Sigmoid colon (tissue), 6 donors: ENCODE measurements at regions not wholly inside any gene's neighbourhood (a gene's known extent, or its start where the extent isn't known, plus 50 kb on each side); places are given as distances from the start of the nearest gene placed in this dataset.
A peak's percentile ranks its signal among the peaks of the same experiment; 100 is the strongest.

Source experiments
- DNase-seq: peaks from one replicate; pipeline ENCODE4 v3.0.0-alpha.2; 2019
- H3K27ac ChIP-seq, 4 donors: fragments of 200-600 bp; sonication (generic); one replicate each; pipeline ENCODE4 v1.5.1; 2016 to 2019; ENCODE audit warnings: mild to moderate bottlenecking in 1 of 4
- H3K27me3 ChIP-seq, 3 donors: fragments of 200-600 bp; sonication (generic); one replicate each; pipeline ENCODE4 v1.5.1; 2019; ENCODE audit warnings: mild to moderate bottlenecking in 1 of 3
- H3K36me3 ChIP-seq, 4 donors: fragments of 200-600 bp; sonication (generic); one replicate each; pipeline ENCODE4 v1.5.1; 2016 to 2019
- H3K4me1 ChIP-seq, 4 donors: fragments of 200-600 bp; sonication (generic); one replicate each; pipeline ENCODE4 v1.5.1; 2017 to 2019
- H3K4me3 ChIP-seq, 4 donors: fragments of 200-600 bp; sonication (generic); one replicate each; pipeline ENCODE4 v1.5.1; 2017 to 2019; ENCODE audit warnings: mild to moderate bottlenecking in 2 of 4, moderate library complexity in 1 of 4
- H3K9me3 ChIP-seq, 4 donors: fragments of 200-600 bp in 3 of 4; sonication (generic) in 3 of 4; one replicate each; pipeline versions ENCODE4 v1.5.1 to v1.6.1; 2013 to 2019
- EP300 ChIP-seq, 4 donors: sonication (generic); formaldehyde crosslinking; IDR thresholded peaks; one replicate each; pipeline ENCODE4 v1.6.1; 2017; ENCODE audit warnings: antibody characterized with exemption in 4 of 4
- POLR2A ChIP-seq, 2 donors: fragments of 450-650 bp; IDR thresholded peaks; one replicate each; pipeline ENCODE4 v1.6.1; 2016; ENCODE audit warnings: antibody characterized with exemption in 2 of 2, mild to moderate bottlenecking in 2 of 2, moderate library complexity in 2 of 2
- POLR2AphosphoS5 ChIP-seq, 4 donors: sonication (generic); formaldehyde crosslinking; IDR thresholded peaks; one replicate each; pipeline ENCODE4 v1.6.1; 2017; ENCODE audit warnings: antibody characterized with exemption in 4 of 4
- WGBS, 2 donors: extraction: QIAGEN DNeasy Blood & Tissue Kit; methylation state at CpG; one replicate each; pipeline ENCODE4 v1.1.7; 2013; 5-methylcytosine and 5-hydroxymethylcytosine counted together
- intact Hi-C: fragments of 100-400 bp; cut with DNase I; formaldehyde crosslinking; loops from one replicate; pipeline ENCODE4 v1.15.1; 2023
- TF ChIP-seq, protein P1 (sequence below), 4 experiments: fragments of 450-650 bp in 3 of 4; fragments of 200-600 bp in 1 of 4; IDR thresholded peaks; one replicate each; pipeline ENCODE4 v1.5.1; 2016 to 2019; ENCODE audit warnings: antibody characterized with exemption in 4 of 4, mild to moderate bottlenecking in 3 of 4, moderate library complexity in 2 of 4
- donor health status: healthy with polysubstance abuse.
- donor health status: healthy.

DNA sequence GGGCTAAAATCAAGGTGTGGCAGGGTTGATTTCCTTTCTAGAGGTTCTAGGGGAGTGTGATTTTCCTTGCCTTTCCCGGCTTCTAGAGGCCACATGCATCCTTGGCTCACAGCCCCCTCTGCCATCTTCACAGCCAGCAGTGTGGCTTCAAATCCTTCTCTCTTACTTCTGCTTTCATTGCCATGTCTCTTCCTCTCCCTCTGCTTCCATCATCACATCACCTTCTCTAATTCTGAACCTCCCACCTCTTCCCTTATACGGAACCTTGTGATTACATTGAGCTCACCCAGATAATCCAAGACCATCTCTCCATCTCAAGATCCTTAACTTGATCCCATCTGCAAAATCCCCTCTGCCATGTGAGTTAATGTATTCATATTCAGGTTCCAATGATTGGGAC lies 56.2 kb upstream of the RMDN2 start:
- Histone ChIP-seq H3K27ac (peak overlapping the region in 3 of 4 donors; percentile 82 to 88 (median 86)), H3K36me3 (no peaks in the 10 kb centered on the region), H3K9me3 (no peaks in the 10 kb centered on the region), H3K4me1 (peaks cover 0 to 78% (median 67%) of the 10 kb centered on the region in 4 donors), H3K4me3 (no peak overlapping the region), H3K27me3 (no peaks in the 10 kb centered on the region)
- WGBS, 2 donors, result 44 to 46% methylated on average over 2 of the region's 2 CpGs
- intact Hi-C loops, result no loop called here
- TF ChIP-seq POLR2A (IDR thresholded peaks at IDR 0.05), result no peak
- no peak for TF ChIP-seq EP300 (IDR thresholded peaks at IDR 0.05)
- no peak for TF ChIP-seq POLR2AphosphoS5 (IDR thresholded peaks at IDR 0.05)
- TF ChIP-seq, protein P1, sequence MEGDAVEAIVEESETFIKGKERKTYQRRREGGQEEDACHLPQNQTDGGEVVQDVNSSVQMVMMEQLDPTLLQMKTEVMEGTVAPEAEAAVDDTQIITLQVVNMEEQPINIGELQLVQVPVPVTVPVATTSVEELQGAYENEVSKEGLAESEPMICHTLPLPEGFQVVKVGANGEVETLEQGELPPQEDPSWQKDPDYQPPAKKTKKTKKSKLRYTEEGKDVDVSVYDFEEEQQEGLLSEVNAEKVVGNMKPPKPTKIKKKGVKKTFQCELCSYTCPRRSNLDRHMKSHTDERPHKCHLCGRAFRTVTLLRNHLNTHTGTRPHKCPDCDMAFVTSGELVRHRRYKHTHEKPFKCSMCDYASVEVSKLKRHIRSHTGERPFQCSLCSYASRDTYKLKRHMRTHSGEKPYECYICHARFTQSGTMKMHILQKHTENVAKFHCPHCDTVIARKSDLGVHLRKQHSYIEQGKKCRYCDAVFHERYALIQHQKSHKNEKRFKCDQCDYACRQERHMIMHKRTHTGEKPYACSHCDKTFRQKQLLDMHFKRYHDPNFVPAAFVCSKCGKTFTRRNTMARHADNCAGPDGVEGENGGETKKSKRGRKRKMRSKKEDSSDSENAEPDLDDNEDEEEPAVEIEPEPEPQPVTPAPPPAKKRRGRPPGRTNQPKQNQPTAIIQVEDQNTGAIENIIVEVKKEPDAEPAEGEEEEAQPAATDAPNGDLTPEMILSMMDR (IDR thresholded peaks at IDR 0.05), result no peak
- DNase-seq, result no peak

DNA sequence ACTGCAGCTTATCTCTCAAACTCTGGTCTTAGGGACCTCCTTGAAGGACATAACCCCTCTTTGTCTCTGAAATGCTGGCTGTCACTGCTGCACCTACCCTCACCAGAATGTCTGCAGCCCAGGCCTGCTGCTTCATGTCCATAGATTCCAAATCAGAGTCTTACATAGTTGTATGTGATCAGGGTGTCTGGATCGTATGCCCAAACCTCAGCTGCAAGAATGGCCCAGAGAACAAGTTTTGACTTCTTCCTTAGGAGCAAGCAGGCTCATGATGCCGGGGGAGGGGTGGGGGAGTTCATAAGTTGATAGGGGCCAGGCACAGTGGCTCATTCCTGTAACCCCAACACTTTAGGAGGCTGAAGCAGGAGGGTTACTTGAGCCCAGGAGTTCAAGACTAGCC lies 55.8 kb upstream of the RMDN2 start:
- Histone ChIP-seq H3K4me3 (no peak overlapping the region), H3K36me3 (no peaks in the 10 kb centered on the region), H3K27ac (peak overlapping the region in 3 of 4 donors; percentile 82 to 88 (median 86)), H3K4me1 (peaks cover 0 to 78% (median 67%) of the 10 kb centered on the region in 4 donors), H3K9me3 (no peaks in the 10 kb centered on the region), H3K27me3 (no peaks in the 10 kb centered on the region)
- 93 to 95% methylated on average over 2 of the region's 2 CpGs for WGBS, 2 donors
- no peak for TF ChIP-seq POLR2A (IDR thresholded peaks at IDR 0.05)
- TF ChIP-seq EP300 (IDR thresholded peaks at IDR 0.05), result no peak
- TF ChIP-seq, protein P1 (IDR thresholded peaks at IDR 0.05), result no peak
- no peak for DNase-seq
- intact Hi-C loops, result no loop called here

DNA sequence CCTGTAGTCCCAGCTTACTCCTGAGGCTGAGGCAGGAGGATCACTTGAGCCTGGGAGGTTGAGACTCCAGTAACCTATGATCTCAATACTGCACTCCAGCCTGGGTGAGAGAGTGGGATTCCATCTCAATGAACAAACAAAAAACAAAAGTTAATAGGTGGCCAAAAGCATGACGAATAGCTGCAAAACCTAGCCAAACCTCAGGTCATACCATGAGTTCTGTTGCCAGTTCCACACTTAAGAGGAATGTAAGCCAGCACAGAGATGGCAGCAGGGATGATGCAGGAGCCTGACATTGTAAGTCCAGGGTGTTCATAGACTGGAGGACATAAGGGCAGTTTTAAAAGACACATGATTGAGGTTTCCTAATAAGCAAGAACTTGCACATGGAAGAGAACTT lies 55.3 kb upstream of the RMDN2 start:
- H3K36me3 ChIP-seq, result no peaks in the 10 kb centered on the region
- no peaks in the 10 kb centered on the region for H3K27me3 ChIP-seq
- intact Hi-C loops, result loop anchor here (2.0 to 5.0 kb wide), 2 partner anchors 31 to 197 kb away; partner anchors contain the start of gene CDC42EP3
- peaks cover 0 to 77% (median 67%) of the 10 kb centered on the region in 4 donors for H3K4me1 ChIP-seq
- TF ChIP-seq POLR2AphosphoS5 (IDR thresholded peaks at IDR 0.05) (peak in 3 of 4 donors; percentile 30 to 44 (median 43)), POLR2A (IDR thresholded peaks at IDR 0.05) (no peak)
- no peak for DNase-seq
- peak overlapping the region in 3 of 4 donors; percentile 82 to 88 (median 86) for H3K27ac ChIP-seq
- H3K4me3 ChIP-seq, result no peak overlapping the region
- 93 to 97% methylated on average over 1 of the region's 1 CpG for WGBS, 2 donors
- no peaks in the 10 kb centered on the region for H3K9me3 ChIP-seq

DNA sequence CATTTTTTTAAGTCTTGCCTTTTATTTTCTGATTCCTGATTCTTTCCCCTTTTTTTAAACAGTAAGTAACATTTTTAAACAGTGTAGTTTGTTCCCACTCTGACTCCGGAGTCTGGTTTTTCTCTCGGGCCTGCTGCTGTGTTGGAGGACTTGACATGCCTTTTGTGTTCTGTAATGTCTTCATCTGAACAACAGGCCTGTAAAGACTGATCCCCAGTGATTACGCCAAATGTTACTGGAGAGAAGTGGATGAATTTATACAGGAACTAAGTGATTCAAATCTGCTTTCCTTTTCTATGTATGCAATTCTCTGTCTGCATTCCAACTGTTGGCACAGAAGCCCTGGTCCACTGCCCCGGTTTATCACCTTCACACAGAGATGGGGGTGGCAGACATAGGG lies 54.3 kb upstream of the RMDN2 start:
- WGBS, 2 donors, result 72 to 87% methylated on average over 4 of the region's 4 CpGs
- Histone ChIP-seq H3K36me3 (no peaks in the 10 kb centered on the region), H3K4me1 (peaks cover 0 to 70% (median 61%) of the 10 kb centered on the region in 4 donors), H3K27me3 (no peaks in the 10 kb centered on the region), H3K27ac (peak overlapping the region; percentile 78 to 88 (median 84)), H3K9me3 (no peaks in the 10 kb centered on the region), H3K4me3 (no peak overlapping the region)
- peak; percentile 77 for DNase-seq
- peak; percentile 72 to 86 (median 86) for TF ChIP-seq POLR2AphosphoS5 (IDR thresholded peaks at IDR 0.05)
- TF ChIP-seq POLR2A (IDR thresholded peaks at IDR 0.05), result no peak
- peak; percentile 8 to 68 (median 47) for TF ChIP-seq EP300 (IDR thresholded peaks at IDR 0.05)
- intact Hi-C loops, result loop anchor here (2.0 to 5.0 kb wide), 2 partner anchors 32 to 199 kb away; partner anchors contain the start of gene CDC42EP3

DNA sequence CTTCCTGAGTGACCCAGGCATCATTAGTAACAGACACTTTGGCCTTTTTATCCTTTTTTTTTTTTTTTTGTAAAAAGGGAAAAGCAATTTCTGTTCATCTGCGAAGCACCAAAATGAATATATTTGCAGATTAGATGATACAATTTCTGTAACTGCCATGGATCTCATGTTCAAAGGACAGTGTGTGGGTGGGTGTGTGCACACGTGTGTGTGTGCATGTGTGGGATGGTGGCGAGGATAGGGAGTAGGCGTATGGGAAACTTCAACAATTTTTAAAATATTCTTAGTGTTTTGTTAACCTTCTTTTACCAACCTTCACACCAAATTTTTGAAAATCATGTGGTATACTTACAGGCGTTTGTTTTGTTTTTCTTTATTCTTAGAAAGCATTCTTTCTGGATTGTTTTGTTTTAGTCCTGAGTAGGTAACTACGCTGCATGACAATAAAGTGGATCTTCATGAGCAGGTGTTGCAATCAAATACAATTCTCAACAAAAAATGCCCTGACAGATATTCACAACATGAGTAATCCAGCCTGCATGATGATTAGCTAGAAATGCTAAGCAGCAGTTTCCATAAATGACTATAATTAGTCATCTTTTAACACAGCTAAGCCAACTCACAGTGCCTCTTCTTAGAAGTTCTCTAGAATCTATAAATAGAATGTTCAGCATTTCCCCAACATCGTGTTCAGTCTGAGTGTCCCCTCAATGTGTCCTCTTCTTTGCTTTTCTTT lies 53.5 kb upstream of the RMDN2 start:
- H3K36me3 ChIP-seq, result no peaks in the 10 kb centered on the region
- H3K9me3 ChIP-seq, result no peaks in the 10 kb centered on the region
- no peak overlapping the region for H3K4me3 ChIP-seq
- intact Hi-C loops, result loop anchor here (2.0 to 5.0 kb wide), 2 partner anchors 33 to 199 kb away; partner anchors contain the start of gene CDC42EP3
- WGBS, 2 donors, result 73 to 78% methylated on average over 7 of the region's 7 CpGs
- peaks cover 0 to 67% (median 53%) of the 10 kb centered on the region in 4 donors for H3K4me1 ChIP-seq
- TF ChIP-seq, protein P1 (IDR thresholded peaks at IDR 0.05), result no peak
- TF ChIP-seq POLR2A (IDR thresholded peaks at IDR 0.05), result no peak
- peak in 2 of 4 donors; percentile 15 for TF ChIP-seq EP300 (IDR thresholded peaks at IDR 0.05)
- peak in 2 of 4 donors; percentile 33 to 52 for TF ChIP-seq POLR2AphosphoS5 (IDR thresholded peaks at IDR 0.05)
- peak overlapping the region; percentile 78 to 88 (median 84) for H3K27ac ChIP-seq
- no peak for DNase-seq
- H3K27me3 ChIP-seq, result no peaks in the 10 kb centered on the region
